Astrocyte (in vitro differentiated cells and primary cell): ENCODE measurements at regions not wholly inside any gene's neighbourhood (a gene's known extent, or its start where the extent isn't known, plus 50 kb on each side); places are given as distances from the start of the nearest gene placed in this dataset.

Experiments
- DNase-seq: peaks from one replicate; pipeline ENCODE4 v3.0.0-alpha.2; 2010; ENCODE audit warnings: low read depth
- FAIRE-seq: peaks from 2 replicates; lab custom pipeline; 2011; peaks lifted over from hg19 to GRCh38; lab: Jason Lieb, UNC
- H2AFZ ChIP-seq: 2 replicates; pipeline ENCODE4 v1.6.0; 2012; ENCODE audit warnings: low read depth, low read length, inconsistent platforms
- H3K27ac ChIP-seq: 2 replicates; pipeline ENCODE4 v1.5.1; 2011; ENCODE audit warnings: low read depth, low read length, inconsistent platforms
- H3K27me3 ChIP-seq: 2 replicates; pipeline ENCODE4 v1.6.0; 2011; ENCODE audit warnings: low read length, inconsistent platforms; ENCODE audit not compliant: insufficient read depth
- H3K36me3 ChIP-seq: 2 replicates; pipeline ENCODE4 v1.5.1; 2011; ENCODE audit warnings: low read length, inconsistent platforms; ENCODE audit not compliant: insufficient read depth
- H3K4me1 ChIP-seq: 2 replicates; pipeline ENCODE4 v1.5.1; 2011; ENCODE audit warnings: low read length, inconsistent platforms; ENCODE audit not compliant: insufficient read depth
- H3K4me2 ChIP-seq: 2 replicates; pipeline ENCODE4 v1.6.0; 2012; ENCODE audit warnings: low read length, inconsistent platforms
- H3K4me3 ChIP-seq: 2 replicates; pipeline ENCODE4 v1.5.1; 2011; ENCODE audit warnings: low read depth, mild to moderate bottlenecking, low read length, inconsistent platforms; ENCODE audit not compliant: insufficient read depth
- H3K79me2 ChIP-seq: 2 replicates; pipeline ENCODE4 v1.6.0; 2012; ENCODE audit warnings: mild to moderate bottlenecking, low read length, inconsistent platforms; ENCODE audit not compliant: insufficient read depth
- H3K9ac ChIP-seq: 2 replicates; pipeline ENCODE4 v1.6.0; 2012; ENCODE audit warnings: mild to moderate bottlenecking, low read length, inconsistent platforms
- H3K9me3 ChIP-seq: 2 replicates; pipeline ENCODE4 v1.5.1; 2012; ENCODE audit warnings: low read depth, mild to moderate bottlenecking, low read length, inconsistent platforms; ENCODE audit not compliant: insufficient read depth
- H4K20me1 ChIP-seq: 2 replicates; pipeline ENCODE4 v1.6.0; 2012; ENCODE audit warnings: low read length, inconsistent platforms; ENCODE audit not compliant: insufficient read depth
- H3K27ac Mint-ChIP-seq: one replicate; pipeline ENCODE4 v1.8.0; 2021; ENCODE audit warnings: mild to moderate bottlenecking, mixed read lengths; ENCODE audit not compliant: unreplicated experiment
- H3K27me3 Mint-ChIP-seq: one replicate; pipeline ENCODE4 v1.8.0; 2021; ENCODE audit warnings: low read depth, mixed read lengths; ENCODE audit not compliant: unreplicated experiment
- H3K36me3 Mint-ChIP-seq: one replicate; pipeline ENCODE4 v1.8.0; 2021; ENCODE audit warnings: low read depth, mixed read lengths; ENCODE audit not compliant: unreplicated experiment
- H3K4me1 Mint-ChIP-seq: one replicate; pipeline ENCODE4 v1.8.0; 2021; ENCODE audit warnings: low read depth, mixed read lengths; ENCODE audit not compliant: unreplicated experiment
- H3K4me3 Mint-ChIP-seq: one replicate; pipeline ENCODE4 v1.8.0; 2021; ENCODE audit warnings: mild to moderate bottlenecking, moderate library complexity, mixed read lengths; ENCODE audit not compliant: unreplicated experiment
- H3K9me3 Mint-ChIP-seq: one replicate; pipeline ENCODE4 v1.8.0; 2021; ENCODE audit warnings: mild to moderate bottlenecking, mixed read lengths; ENCODE audit not compliant: unreplicated experiment
- CTCF ChIP-seq: IDR thresholded peaks from 2 replicates; pipeline ENCODE4 v1.5.1; 2011; ENCODE audit warnings: low read depth, mild to moderate bottlenecking, inconsistent platforms, low read length, moderate library complexity; ENCODE audit not compliant: insufficient read depth
- EZH2 ChIP-seq: IDR thresholded peaks from 2 replicates; pipeline ENCODE4 v1.6.1; 2012; ENCODE audit warnings: mild to moderate bottlenecking, low read length, inconsistent platforms; ENCODE audit not compliant: insufficient read depth

GRCh38 chr4:33395731-33396485 lies 2675.7 kb downstream of the PCDH7 start:
- H3K27me3 ChIP-seq: no peaks in the 10 kb centered on the region
- no peaks in the 10 kb centered on the region for H3K79me2 ChIP-seq
- no peak overlapping the region for H3K4me2 ChIP-seq
- H3K9ac ChIP-seq: no peak overlapping the region
- H3K36me3 Mint-ChIP-seq: no peaks in the 10 kb centered on the region
- no peaks in the 10 kb centered on the region for H3K4me1 ChIP-seq
- H3K36me3 ChIP-seq: no peaks in the 10 kb centered on the region
- peaks cover 4% of the 10 kb centered on the region for H3K4me1 Mint-ChIP-seq
- H3K4me3 ChIP-seq: no peak overlapping the region
- no peak for TF ChIP-seq EZH2
- no peak for TF ChIP-seq CTCF
- no peaks in the 10 kb centered on the region for H4K20me1 ChIP-seq
- no peak overlapping the region for H2AFZ ChIP-seq
- no peaks in the 10 kb centered on the region for H3K9me3 Mint-ChIP-seq
- peaks cover 2% of the 10 kb centered on the region for H3K9me3 ChIP-seq
- FAIRE-seq (no peak), DNase-seq (peak; percentile 1)
- no peak overlapping the region for H3K27ac ChIP-seq
- H3K27me3 Mint-ChIP-seq: no peaks in the 10 kb centered on the region
- H3K27ac Mint-ChIP-seq: no peak overlapping the region
- no peak overlapping the region for H3K4me3 Mint-ChIP-seq

- Histone ChIP-seq H3K9ac (no peak overlapping the region), H3K4me3 (no peak overlapping the region), H3K79me2 (no peaks in the 10 kb centered on the region), H3K9me3 (peaks cover 2% of the 10 kb centered on the region), H3K4me2 (no peak overlapping the region), H3K36me3 (no peaks in the 10 kb centered on the region), H3K4me1 (no peaks in the 10 kb centered on the region), H3K27me3 (no peaks in the 10 kb centered on the region), H3K27ac (no peak overlapping the region), H2AFZ (no peak overlapping the region), H4K20me1 (no peaks in the 10 kb centered on the region)
- no peak for DNase-seq
- TF ChIP-seq CTCF: no peak
- no peak for TF ChIP-seq EZH2
- H3K27me3 Mint-ChIP-seq: no peaks in the 10 kb centered on the region
- no peaks in the 10 kb centered on the region for H3K9me3 Mint-ChIP-seq
- FAIRE-seq: no peak
- no peak overlapping the region for H3K27ac Mint-ChIP-seq
- H3K36me3 Mint-ChIP-seq: no peaks in the 10 kb centered on the region
- H3K4me1 Mint-ChIP-seq: peaks cover under 1% of the 10 kb centered on the region
- H3K4me3 Mint-ChIP-seq: no peak overlapping the region
Observed at GRCh38 chr4:33400504-33400903, 2680.3 kb downstream of the PCDH7 start.

DNA sequence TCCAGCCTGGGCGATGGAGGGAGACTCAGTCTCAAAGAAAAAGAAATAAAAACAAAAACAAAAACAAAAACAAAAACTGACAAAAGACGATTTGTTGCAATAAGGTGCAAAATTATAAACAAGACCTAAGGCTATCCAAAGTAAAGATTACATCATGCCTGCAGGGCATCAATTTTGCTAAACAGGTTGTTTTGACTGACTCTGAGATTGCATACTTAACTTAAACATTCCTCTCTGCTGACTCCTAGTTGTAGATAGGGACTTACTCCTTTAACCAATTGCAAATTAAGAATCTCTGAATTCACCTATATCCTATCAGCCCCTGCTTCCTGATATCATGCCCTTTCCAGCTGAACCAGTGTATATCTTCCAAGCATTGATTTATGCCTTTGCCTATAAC lies 2687.3 kb downstream of the PCDH7 start:
- H3K4me1 ChIP-seq: no peaks in the 10 kb centered on the region
- Mint-ChIP-seq H3K9me3 (no peaks in the 10 kb centered on the region), H3K4me1 (peaks cover 13% of the 10 kb centered on the region), H3K27ac (no peak overlapping the region), H3K4me3 (no peak overlapping the region), H3K36me3 (no peaks in the 10 kb centered on the region), H3K27me3 (no peaks in the 10 kb centered on the region)
- no peak overlapping the region for H3K9ac ChIP-seq
- H3K79me2 ChIP-seq: no peaks in the 10 kb centered on the region
- H3K36me3 ChIP-seq: no peaks in the 10 kb centered on the region
- no peaks in the 10 kb centered on the region for H3K9me3 ChIP-seq
- no peak overlapping the region for H3K27ac ChIP-seq
- DNase-seq (no peak), FAIRE-seq (no peak)
- H3K4me3 ChIP-seq: no peak overlapping the region
- H4K20me1 ChIP-seq: no peaks in the 10 kb centered on the region
- no peak overlapping the region for H3K4me2 ChIP-seq
- TF ChIP-seq EZH2 (no peak), CTCF (no peak)
- no peaks in the 10 kb centered on the region for H3K27me3 ChIP-seq
- no peak overlapping the region for H2AFZ ChIP-seq
